GM19463 (cell line): ENCODE measurements at regions not wholly inside any gene's neighbourhood (a gene's known extent, or its start where the extent isn't known, plus 50 kb on each side); places are given as distances from the start of the nearest gene placed in this dataset.

ENCODE experiments used
- ATAC-seq: cut with Tn5 transposase; IDR thresholded peaks from one replicate; pipeline ENCODE4 v1.9.1; 2021; ENCODE audit warnings: mild to moderate bottlenecking, moderate library complexity; ENCODE audit not compliant: unreplicated experiment

DNA sequence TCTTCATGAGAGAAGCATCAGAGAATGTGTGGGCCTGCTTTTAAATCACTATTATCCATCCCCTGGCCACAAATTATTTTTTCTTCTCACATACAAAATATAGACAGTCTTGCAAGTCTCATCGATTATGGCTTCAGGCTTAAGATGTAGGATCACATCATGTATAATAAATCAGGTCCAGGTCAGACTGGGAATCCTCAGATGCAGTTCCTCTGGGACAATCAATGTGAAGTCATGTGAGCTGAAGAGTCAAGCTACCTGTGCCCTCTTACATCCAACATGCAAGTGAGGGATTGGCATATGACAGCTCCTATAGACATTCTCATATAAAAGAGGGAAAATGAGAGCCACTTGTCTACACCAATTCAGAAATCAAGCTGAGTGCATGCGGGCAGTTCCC lies 631.8 kb downstream of the PTPRU start:
- ATAC-seq: no peak

GRCh38 chr1:29865051-29865450 lies 628.7 kb downstream of the PTPRU start:
- no peak for ATAC-seq

DNA sequence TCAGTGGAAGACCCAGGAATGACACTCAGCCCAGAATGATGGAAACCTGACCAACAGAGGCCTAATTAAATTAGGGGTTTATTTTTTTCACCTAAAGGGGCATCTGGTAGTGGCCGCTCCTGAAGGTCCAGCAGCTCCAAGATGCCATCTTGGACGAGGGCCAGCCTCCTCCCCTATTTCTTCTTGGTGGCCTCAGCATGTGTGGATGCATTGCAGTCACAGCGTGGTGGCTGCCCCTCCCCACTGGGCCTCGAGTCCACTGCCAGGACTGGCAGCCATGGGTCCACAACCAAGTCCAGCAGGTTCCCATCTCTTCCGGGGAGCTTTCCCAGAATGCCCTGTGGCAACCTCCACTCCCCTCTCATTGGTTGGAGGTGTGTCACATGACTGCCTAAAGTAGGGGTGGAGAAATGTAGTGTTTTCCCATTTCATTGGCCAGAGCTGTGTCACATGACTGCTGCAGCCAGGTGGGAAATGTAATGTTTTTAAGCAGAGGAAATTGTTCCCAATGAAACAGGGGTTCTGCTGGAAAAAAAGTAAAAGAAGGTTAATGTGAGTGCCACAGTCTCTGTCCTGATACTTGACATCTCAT lies 628.2 kb downstream of the PTPRU start:
- no peak for ATAC-seq

DNA sequence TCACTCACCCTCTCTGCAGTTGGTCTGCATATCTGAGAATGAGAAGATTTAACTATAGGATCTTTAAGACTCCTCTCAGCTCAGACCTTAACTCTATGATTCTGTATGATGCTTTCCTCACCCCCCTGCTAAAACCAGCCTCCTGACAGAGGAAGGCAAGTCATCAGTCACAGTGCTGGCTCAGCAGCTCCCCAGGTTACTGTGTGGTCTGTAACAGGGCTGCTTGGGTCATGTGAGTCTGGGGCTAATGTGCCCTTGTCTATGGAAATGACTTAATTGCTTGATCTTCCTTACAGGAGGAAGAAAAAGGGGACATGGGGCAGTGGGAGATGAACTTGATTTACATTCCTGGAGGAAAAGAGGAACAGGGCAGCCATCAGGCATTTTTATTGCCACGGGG lies 625.6 kb downstream of the PTPRU start:
- no peak for ATAC-seq

- no peak for ATAC-seq
Measured at GRCh38 chr1:29861446-29861845, 625.1 kb downstream of the PTPRU start.

DNA sequence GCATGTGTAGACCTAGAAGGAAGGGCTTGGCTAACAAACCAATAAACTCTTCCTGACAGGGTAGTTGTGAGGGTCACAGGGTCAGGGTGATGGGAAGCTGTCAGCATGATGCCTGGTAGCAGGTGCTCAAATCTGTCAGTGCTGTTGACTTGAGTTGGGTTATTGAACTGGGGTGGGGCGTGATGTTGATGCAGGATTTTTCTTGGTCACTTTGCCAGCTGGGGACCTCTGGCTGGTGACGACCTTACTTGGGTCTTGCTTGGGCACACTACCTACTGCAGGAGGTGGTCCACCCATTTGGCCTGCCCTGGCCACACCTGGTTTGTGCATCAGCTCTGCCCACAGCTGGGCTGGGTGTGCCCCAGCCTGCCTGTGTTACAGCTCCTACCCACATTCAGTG lies 624.4 kb downstream of the PTPRU start:
- no peak for ATAC-seq

DNA sequence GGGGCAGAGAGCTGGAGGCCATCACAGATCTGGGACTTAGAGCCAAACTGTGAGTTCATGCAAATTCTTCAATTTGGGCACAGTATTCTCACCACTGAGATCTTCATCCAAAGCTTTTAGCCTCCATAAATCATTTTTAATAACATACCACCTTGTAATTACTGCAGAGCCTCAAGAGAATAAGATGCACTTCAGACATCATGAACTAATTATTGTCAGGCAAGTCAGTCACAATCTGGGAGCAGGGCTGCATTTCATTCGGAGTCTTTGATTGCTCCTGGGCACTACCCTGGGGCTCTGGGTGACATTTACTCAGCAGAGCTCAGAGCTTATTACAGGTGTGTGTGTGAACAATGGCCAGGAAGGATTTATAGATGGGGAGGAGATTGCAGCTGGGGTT lies 623.7 kb downstream of the PTPRU start:
- ATAC-seq: no peak

DNA sequence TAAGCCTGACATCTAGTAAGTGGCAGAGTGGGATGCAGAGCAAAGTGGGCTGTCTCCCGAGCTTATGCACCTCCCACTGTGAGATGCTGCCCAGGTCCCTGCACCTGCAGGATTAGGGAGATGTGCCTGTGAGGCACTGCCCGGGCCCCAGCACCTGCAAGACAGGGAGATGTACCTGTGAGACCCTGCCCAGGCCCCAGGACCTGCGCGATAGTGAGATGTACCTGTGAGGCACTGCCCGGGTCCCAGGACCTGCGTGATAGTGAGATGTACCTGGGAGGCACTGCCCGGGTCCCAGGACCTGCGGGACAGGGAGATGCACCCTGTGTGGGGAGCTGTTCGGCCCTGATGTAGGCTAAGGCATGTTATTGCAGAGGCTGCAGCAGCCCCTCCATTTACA lies 622.8 kb downstream of the PTPRU start:
- no peak for ATAC-seq

DNA sequence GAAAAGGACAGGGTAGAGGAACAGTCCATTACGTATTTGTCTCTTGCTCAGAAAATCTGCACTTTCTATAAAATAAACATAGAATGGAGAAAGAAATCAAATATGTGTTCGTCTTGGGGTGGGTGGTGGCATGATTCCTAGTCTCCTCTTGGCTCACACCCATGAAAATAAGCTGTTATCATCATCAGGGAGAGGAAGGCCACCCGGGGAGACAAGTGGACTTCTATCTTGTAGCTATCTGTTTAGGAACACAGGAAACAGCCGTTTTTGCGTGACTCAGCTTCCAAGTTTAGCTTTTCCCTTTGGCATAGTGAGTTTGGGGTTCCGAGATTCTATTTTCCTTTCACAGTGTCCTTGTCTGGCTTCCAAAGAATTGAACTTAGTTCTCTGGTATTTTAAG lies 622.3 kb downstream of the PTPRU start:
- ATAC-seq: no peak

DNA sequence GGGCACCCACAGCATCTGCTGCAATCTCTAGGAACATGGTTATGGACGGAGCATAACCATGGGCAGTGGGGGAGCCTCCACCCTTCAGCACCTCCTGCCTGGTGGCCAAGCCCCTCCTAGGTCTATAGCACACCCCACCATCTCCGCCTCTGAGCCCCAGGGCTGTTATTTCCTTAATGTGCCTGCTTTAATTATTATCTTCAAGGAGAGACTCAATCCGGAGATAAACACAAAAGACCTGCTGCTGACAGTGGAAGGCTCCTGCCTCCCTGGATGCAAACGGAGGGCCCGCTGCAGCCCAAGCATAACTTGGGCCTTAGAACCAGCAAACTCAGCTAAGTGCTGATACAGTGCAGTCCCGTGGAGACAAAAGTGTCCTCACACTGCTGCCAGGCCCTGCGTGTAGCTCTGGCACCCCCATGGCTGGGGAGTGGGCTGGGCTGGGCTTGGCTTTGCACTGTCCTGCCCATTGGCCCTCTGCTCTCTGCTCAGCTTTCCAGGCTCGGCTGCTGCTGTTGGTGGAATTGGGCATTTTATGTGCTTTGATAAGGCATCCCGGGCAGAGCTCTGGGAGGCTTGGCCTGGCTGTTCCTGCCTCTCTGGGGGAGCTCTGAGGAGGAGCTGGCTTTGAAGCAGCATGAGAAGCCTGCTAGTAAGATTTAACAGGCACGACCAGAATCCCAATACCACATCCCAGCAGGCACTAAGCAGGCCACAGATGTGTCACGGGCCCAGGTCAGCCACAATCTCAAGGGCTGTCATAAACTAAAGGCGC lies 620.2 kb downstream of the PTPRU start:
- no peak for ATAC-seq

- ATAC-seq: no peak
Measured at GRCh38 chr1:29855561-29856160, 619.3 kb downstream of the PTPRU start.

DNA sequence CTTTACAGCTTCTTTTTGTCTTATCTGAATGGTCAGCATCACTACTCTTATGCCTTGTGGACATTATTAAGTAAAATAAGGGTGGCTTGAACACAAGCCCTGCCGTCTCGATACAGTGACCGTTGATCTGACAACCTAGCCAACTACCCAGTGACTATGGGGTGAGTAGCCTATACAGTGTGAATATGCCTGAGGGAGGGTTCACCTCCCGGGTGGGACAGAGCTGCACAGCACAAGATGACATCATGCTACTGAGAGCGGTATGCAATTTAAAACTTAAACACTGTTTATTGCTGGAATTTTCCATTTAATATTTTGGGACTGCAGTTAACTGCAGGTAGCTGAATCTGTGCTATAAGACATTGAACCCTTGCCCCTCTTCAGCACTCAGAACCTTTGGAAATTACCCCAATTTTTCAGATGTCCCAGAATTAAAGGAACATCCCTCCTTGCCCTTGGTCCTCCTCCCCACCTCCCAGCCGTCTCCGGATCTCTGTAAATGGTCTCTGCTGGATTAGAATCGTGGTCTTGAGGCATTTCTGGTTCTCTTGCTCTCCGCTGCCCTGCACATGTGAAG lies 618.5 kb downstream of the PTPRU start:
- no peak for ATAC-seq

DNA sequence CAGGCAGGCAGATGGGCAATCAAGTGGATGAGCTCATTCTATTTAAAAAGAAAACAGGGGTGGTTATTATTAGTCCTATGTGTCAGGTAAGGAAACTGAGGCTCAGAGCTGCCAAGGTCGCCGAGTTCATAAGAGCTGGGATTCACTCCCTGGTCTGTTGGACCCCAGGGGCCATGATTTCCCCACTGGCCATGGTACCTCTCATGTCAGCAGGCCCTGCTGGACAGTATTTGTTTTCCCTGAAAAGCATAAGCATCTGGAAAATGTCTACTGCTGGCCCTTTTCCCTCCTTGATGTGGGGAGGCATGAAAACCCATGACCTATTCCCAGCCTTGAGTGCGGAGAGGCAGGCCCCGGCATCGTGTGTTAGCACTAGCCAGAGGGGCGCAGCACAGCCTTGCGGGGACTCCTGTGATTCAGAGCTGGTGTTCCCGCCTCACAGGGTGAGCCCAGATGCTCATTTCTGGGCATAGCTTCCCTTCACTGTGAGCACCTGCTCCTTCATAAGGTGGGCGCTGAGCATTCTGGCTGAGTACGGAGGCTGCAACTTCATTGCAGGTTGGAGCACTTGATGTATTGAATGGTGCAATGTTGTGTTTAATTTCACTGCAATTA lies 617.5 kb downstream of the PTPRU start:
- ATAC-seq: no peak

DNA sequence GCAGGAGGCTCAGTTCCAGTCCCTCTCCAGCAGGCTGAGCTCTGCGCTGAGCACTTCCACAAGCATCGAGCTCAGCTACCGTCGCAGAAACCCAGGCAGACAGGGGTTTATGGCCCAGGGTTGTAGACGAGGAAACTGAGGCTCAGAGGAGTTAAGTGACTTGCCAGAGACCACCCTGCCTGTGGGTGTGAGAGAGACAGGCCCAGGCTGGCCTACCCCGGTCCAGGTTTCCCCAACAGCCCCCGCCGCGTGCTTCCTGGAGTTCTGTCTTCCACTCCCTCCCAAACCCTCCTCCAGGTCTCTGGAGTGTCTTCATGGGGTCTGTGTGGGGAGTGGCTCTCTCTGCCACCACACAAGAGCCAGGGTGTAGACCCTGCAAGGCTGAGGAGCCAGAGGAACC lies 615.9 kb downstream of the PTPRU start:
- no peak for ATAC-seq

DNA sequence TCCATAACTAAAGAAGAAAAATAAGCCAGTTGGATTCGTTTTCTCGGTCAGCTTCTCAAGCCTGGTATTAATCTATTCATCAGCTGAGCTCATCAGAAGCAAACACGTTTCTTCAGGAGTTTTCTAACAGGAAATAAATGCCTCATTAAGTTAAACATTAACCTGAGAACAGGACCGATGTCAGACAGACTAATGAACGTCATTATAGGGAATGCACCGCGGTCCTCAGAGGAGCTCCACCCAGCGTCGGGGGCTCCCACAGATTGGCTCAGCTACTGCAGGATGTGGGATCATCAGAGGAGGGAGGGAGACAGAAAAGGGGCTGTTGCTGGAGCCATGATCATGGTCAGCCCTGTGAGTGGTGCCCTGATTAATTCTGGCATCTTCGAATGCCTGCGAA lies 615.4 kb downstream of the PTPRU start:
- ATAC-seq: no peak

- ATAC-seq: no peak
Measured at GRCh38 chr1:29849991-29850757, 613.9 kb downstream of the PTPRU start.

- no peak for ATAC-seq
Measured at GRCh38 chr1:29849038-29849750, 612.9 kb downstream of the PTPRU start.

- ATAC-seq: no peak
Measured at GRCh38 chr1:29845910-29846309, 609.6 kb downstream of the PTPRU start.

GRCh38 chr1:29842130-29842529 lies 605.8 kb downstream of the PTPRU start:
- no peak for ATAC-seq

GRCh38 chr1:29839726-29840125 lies 603.4 kb downstream of the PTPRU start:
- ATAC-seq: no peak
